GM06990 (cell line): ENCODE measurements at regions not wholly inside any gene's neighbourhood (a gene's known extent, or its start where the extent isn't known, plus 50 kb on each side); places are given as distances from the start of the nearest gene placed in this dataset.

ENCODE experiments used
- DNase-seq: peaks from one replicate; pipeline ENCODE4 v3.0.0-alpha.2; 2011; ENCODE audit not compliant: insufficient read length; ENCODE audit errors: extremely low read depth
- H3K27me3 ChIP-seq: replicated peaks from 2 replicates; pipeline ENCODE4 v1.6.0; 2011; ENCODE audit warnings: low read length; ENCODE audit not compliant: control insufficient read depth, insufficient read depth
- H3K36me3 ChIP-seq: 2 replicates; pipeline ENCODE4 v1.5.1; 2011; ENCODE audit warnings: low read length; ENCODE audit not compliant: control insufficient read depth, insufficient read depth
- H3K4me3 ChIP-seq: replicated peaks from 2 replicates; pipeline ENCODE4 v1.5.1; 2011; ENCODE audit warnings: low read depth, mild to moderate bottlenecking, control low read depth, low read length
- CTCF ChIP-seq: IDR thresholded peaks from 2 replicates; pipeline ENCODE4 v1.5.1; 2011; ENCODE audit warnings: low read length, control low read depth, mild to moderate bottlenecking, inconsistent platforms; ENCODE audit not compliant: insufficient read depth, poor library complexity, severe bottlenecking

DNA sequence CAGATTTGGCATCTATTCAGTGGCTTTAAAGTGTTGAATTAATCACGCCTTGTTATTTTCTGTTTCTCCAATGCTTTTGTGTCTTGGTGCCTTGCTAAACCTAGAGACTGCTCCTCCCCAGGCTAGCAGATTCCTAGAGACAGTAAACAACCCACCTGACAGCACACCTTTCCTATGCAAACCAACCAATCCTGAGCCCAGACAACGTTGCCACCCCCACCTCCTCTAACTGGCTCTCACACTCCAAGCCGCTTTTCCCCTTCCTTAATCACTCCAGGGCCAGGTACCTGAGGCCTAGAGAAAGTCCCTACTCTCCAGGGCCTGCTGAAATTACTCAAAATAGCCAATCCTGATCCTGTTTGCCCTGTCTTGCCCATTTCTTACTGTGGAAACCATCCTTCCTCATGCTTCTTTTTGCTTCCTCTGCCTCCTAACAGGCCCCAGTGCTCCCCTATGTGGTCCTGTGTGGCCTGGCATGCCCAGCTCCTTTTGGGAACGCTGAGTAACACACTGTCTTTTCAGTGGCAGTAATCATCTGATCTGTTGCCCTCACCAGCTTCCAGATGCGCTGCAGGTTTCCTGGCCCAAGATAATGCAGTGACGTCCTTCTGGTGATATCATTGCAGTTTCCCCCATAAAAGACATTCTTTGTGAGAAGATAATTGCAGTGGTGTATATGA lies 53.4 kb downstream of the GAS1 start:
- Histone ChIP-seq H3K27me3 (no peaks in the 10 kb centered on the region), H3K36me3 (no peaks in the 10 kb centered on the region), H3K4me3 (no peak overlapping the region)
- TF ChIP-seq CTCF: no peak
- no peak for DNase-seq

DNA sequence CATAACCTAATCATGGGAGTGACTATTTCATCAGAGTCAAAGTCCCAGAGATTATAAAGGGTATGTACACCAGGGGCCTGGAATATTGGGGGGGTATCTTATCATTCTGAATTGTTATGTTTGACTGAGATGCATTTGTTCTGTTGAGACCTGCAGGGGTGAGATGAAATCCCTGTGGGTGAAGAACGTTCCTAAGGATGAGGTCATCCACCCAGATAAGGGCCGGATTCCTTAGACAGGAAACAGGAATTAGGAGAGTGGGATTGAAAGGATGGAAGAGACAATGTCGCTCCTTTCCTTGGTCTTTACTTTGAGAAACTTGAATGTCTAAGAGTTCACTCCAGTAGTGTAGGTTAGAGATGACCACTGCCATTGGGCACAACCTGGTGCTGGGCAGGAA lies 54.7 kb downstream of the GAS1 start:
- no peaks in the 10 kb centered on the region for H3K27me3 ChIP-seq
- DNase-seq: no peak
- TF ChIP-seq CTCF: no peak

GRCh38 chr9:86891886-86892437 lies 55.3 kb downstream of the GAS1 start:
- no peak for TF ChIP-seq CTCF
- Histone ChIP-seq H3K36me3 (no peaks in the 10 kb centered on the region), H3K27me3 (no peaks in the 10 kb centered on the region), H3K4me3 (no peak overlapping the region)
- DNase-seq: no peak

More for the DNA sequence above, 54.7 kb downstream of the GAS1 start:
- no peak overlapping the region for H3K4me3 ChIP-seq
- H3K36me3 ChIP-seq: no peaks in the 10 kb centered on the region

DNA sequence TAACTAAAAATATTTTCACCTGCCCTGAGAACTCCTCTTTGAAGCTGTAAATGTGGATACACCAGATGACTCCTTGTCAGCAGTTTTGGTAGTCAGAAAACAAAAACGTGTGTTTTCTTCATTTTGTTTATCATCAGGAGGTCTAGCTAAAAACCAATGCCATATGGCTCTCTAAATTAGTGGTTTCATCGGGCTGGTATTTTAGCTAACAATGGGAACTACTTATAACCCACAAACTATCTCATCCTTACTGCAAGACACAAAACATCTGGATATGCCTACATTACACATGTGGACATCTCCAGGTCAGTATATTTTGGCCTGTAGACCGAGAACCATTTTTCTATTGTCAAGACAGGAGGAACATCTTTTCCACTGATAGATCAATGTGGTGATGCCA lies 56.2 kb downstream of the GAS1 start:
- Histone ChIP-seq H3K27me3 (no peaks in the 10 kb centered on the region), H3K4me3 (no peak overlapping the region), H3K36me3 (no peaks in the 10 kb centered on the region)
- no peak for DNase-seq
- TF ChIP-seq CTCF: no peak

GRCh38 chr9:86885232-86885631 lies 62.1 kb downstream of the GAS1 start:
- Histone ChIP-seq H3K36me3 (no peaks in the 10 kb centered on the region), H3K27me3 (no peaks in the 10 kb centered on the region), H3K4me3 (no peak overlapping the region)
- TF ChIP-seq CTCF: no peak
- DNase-seq: no peak
